Type B pancreatic cell (in vitro differentiated cells): ENCODE measurements at regions not wholly inside any gene's neighbourhood (a gene's known extent, or its start where the extent isn't known, plus 50 kb on each side); places are given as distances from the start of the nearest gene placed in this dataset.

Experiments
- DNase-seq: peaks from one replicate; pipeline ENCODE4 v3.0.0; 2021; ENCODE audit warnings: mixed read lengths; ENCODE audit not compliant: unreplicated experiment; ENCODE audit errors: extremely low spot score
- H3K27ac Mint-ChIP-seq: 2 replicates; pipeline ENCODE4 v1.8.0; 2021; ENCODE audit warnings: mild to moderate bottlenecking, mixed read lengths
- H3K27me3 Mint-ChIP-seq: 2 replicates; pipeline ENCODE4 v1.8.0; 2021; ENCODE audit warnings: mixed read lengths
- H3K36me3 Mint-ChIP-seq: 2 replicates; pipeline ENCODE4 v1.8.0; 2021; ENCODE audit warnings: mixed read lengths
- H3K4me1 Mint-ChIP-seq: one replicate; pipeline ENCODE4 v1.8.0; 2021; ENCODE audit warnings: mixed read lengths; ENCODE audit not compliant: unreplicated experiment
- H3K4me3 Mint-ChIP-seq: 2 replicates; pipeline ENCODE4 v1.8.0; 2021; ENCODE audit warnings: mild to moderate bottlenecking, mixed read lengths
- H3K9me3 Mint-ChIP-seq: 2 replicates; pipeline ENCODE4 v1.8.0; 2021; ENCODE audit warnings: mixed read lengths
- CTCF ChIP-seq: fragments of 200-600 bp; sonication (generic); conservative IDR thresholded peaks from 2 replicates; pipeline ENCODE4 v1.5.0; 2021; ENCODE audit warnings: antibody characterized with exemption, mild to moderate bottlenecking

DNA sequence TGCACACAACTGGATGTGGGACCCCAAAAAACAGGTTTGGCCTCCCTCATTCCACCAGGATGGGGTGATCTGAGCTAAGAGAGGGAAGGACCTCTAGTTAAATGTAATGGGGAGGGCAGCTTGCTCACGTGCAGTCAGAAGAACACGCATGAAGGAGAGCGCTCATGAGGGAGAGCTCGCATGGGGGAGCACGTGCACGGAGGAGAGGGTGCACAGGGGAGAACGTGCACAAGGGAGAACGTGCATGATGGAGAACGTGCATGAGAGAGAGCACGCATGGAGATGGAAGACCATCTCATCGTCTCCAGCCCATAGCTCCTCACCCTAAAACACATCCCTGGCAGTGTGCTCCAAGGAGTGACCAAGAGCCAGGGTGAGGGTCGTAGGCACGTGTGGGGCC lies 141.2 kb downstream of the RBFOX3 start:
- peaks cover 40% of the 10 kb centered on the region for H3K27me3 Mint-ChIP-seq
- peaks cover 23% of the 10 kb centered on the region for H3K4me1 Mint-ChIP-seq
- H3K4me3 Mint-ChIP-seq: no peak overlapping the region
- DNase-seq: no peak
- no peaks in the 10 kb centered on the region for H3K9me3 Mint-ChIP-seq
- no peak overlapping the region for H3K27ac Mint-ChIP-seq
- no peaks in the 10 kb centered on the region for H3K36me3 Mint-ChIP-seq
- no peak for TF ChIP-seq CTCF

DNA sequence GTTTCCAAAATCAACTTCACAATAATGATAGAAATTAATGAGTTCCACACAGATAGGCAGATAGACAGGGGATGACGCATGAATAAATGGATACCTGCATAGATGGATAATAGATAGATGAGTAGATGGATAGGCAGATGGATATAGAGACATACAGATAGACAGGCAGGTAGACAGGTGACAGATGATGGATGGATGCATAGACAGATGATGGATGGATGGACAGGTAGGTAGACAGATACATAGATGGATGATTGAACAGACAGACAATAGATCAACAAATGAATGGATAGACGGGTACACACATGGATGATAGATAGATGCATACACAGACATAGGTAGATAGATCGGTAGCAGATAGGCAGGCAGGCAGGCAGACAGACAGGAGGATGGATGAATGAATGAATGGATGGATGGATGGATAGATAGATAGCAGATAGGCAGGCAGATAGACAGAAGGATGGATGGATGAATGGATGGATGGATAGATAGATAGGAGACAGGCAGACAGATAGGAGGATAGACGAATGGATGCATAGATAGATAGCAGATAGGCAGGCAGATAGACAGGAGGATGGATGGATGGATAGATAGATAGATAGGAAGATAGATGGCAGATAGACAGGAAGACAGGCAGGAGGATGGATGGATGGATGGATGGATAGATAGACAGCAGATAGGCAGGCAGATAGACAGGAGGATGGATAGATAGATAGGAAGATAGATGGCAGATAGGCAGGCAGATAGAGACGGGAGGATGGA lies 142.5 kb downstream of the RBFOX3 start:
- H3K36me3 Mint-ChIP-seq: no peaks in the 10 kb centered on the region
- H3K27me3 Mint-ChIP-seq: peaks cover 36% of the 10 kb centered on the region
- H3K4me3 Mint-ChIP-seq: no peak overlapping the region
- no peak overlapping the region for H3K27ac Mint-ChIP-seq
- H3K9me3 Mint-ChIP-seq: no peaks in the 10 kb centered on the region
- no peak for TF ChIP-seq CTCF
- DNase-seq: no peak
- H3K4me1 Mint-ChIP-seq: peaks cover 11% of the 10 kb centered on the region

DNA sequence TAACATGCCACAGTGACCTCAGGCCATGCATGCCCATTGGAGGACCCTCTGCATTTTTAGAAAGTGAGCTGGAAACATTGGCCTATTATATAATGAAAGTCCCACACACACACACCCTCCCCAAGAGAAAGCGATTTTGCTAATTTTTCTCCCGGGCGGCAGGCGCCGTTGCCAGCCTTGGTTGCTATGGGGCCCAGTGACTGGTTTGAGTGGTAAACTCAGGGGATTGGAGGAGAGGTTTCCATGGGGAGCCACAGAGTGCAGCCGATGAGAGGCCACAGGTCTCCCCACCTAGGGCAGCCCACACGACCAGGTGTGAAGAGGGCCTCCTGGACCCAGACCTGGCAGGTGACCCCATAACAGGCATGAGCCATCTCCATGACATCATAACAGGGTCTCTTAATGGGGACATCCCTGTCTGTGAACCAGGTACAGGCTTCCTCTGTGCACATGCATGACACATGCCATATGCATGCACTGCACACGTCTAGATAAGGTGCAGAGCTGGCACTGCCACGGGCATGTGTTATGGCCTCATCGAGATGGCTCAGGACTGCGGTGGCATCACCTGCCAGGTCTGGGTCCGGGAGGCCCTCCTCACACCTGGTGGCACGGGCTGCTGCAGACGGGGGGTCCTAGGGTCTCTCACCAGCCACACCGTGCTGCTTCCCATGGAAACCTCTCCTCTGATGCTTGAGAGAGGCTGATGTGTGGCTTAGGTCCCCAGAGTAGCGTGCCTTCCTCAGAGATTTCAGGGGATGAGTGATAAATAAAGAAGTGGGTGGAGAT lies 144.1 kb downstream of the RBFOX3 start:
- Mint-ChIP-seq H3K36me3 (no peaks in the 10 kb centered on the region), H3K9me3 (no peaks in the 10 kb centered on the region)

GRCh38 chr17:79465681-79466025 lies 145.2 kb downstream of the RBFOX3 start:
- no peaks in the 10 kb centered on the region for H3K36me3 Mint-ChIP-seq
- peaks cover 8% of the 10 kb centered on the region for H3K4me1 Mint-ChIP-seq
- H3K27me3 Mint-ChIP-seq: peaks cover 37% of the 10 kb centered on the region
- no peak for DNase-seq
- no peaks in the 10 kb centered on the region for H3K9me3 Mint-ChIP-seq
- H3K27ac Mint-ChIP-seq: no peak overlapping the region
- no peak for TF ChIP-seq CTCF
- H3K4me3 Mint-ChIP-seq: no peak overlapping the region

More for the DNA sequence above, 144.1 kb downstream of the RBFOX3 start:
- H3K27me3 Mint-ChIP-seq: peaks cover 37% of the 10 kb centered on the region
- no peak for DNase-seq
- H3K27ac Mint-ChIP-seq: no peak overlapping the region
- H3K4me3 Mint-ChIP-seq: no peak overlapping the region
- no peak for TF ChIP-seq CTCF
- H3K4me1 Mint-ChIP-seq: peaks cover 8% of the 10 kb centered on the region

GRCh38 chr17:79465011-79465680 lies 145.7 kb downstream of the RBFOX3 start:
- Mint-ChIP-seq H3K36me3 (no peaks in the 10 kb centered on the region), H3K27ac (peak overlapping the region; percentile 4), H3K27me3 (peaks cover 38% of the 10 kb centered on the region), H3K4me3 (no peak overlapping the region), H3K4me1 (peaks cover 13% of the 10 kb centered on the region), H3K9me3 (no peaks in the 10 kb centered on the region)
- no peak for TF ChIP-seq CTCF
- DNase-seq: no peak
